Tibial nerve (tissue), 3 donors: ENCODE measurements at regions not wholly inside any gene's neighbourhood (a gene's known extent, or its start where the extent isn't known, plus 50 kb on each side); places are given as distances from the start of the nearest gene placed in this dataset.

Experiments used
- CTCF ChIP-seq, 5 experiments: fragments of 200-600 bp in 3 of 5; fragments of 450-650 bp in 2 of 5; sonication (generic) in 3 of 5; IDR thresholded peaks; one replicate each; pipeline ENCODE4 v1.5.1; 2016 to 2019; ENCODE audit warnings: antibody characterized with exemption in 5 of 5, mild to moderate bottlenecking in 3 of 5, moderate library complexity in 2 of 5
- POLR2A ChIP-seq, 2 donors: fragments of 450-650 bp; IDR thresholded peaks; one replicate each; pipeline ENCODE4 v1.6.1; 2017; ENCODE audit warnings: antibody characterized with exemption in 2 of 2, mild to moderate bottlenecking in 2 of 2, moderate library complexity in 2 of 2

DNA sequence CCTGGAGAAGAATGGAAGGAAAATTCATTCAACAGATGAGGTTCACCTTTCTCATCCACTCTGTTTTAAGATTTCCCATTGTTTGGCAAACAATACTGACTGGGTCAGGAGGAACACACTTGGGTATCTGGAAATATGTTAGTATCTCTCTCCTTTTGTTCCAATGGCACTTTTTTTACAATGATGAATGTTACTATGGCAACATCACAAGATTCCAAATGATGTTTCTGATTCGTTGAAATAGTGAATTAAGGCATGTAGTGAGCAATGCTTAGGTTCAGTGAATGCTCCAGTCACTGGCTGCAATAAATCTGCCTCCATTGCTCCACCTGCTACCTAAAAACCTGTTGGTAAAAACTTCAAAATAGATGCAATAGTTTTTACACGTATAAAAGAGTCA is 392.8 kb downstream of the DNAH5 start:
- TF ChIP-seq POLR2A (IDR thresholded peaks at IDR 0.05) = no peak
- no peak for TF ChIP-seq CTCF (IDR thresholded peaks at IDR 0.05)
